PC-3 (cell line): ENCODE measurements at regions not wholly inside any gene's neighbourhood (a gene's known extent, or its start where the extent isn't known, plus 50 kb on each side); places are given as distances from the start of the nearest gene placed in this dataset.

Source experiments
- ATAC-seq: fragments of 200-7000 bp; cut with Tn5 transposase; 2 replicates; pipeline ENCODE4 v1.9.1; 2020; ENCODE audit warnings: mild to moderate bottlenecking, moderate library complexity
- BruUV-seq: library from RNA; stranded (reverse); fragments of 400-500 nt; replicated peaks from 2 replicates; lab custom pipeline; 2021; lab: Mats Ljungman, UMichigan
- CTCF ChIA-PET: fragments of 300-600 bp; sonication (Branson Sonifier 250); formaldehyde crosslinking; loops from one replicate; lab custom pipeline; 2022; ENCODE audit warnings: antibody characterized with exemption; lab: Charles Lee
- POLR2A ChIA-PET: fragments of 300-600 bp; sonication (Branson Sonifier 250); formaldehyde crosslinking; loops from one replicate; lab custom pipeline; 2022; ENCODE audit warnings: antibody characterized with exemption; ENCODE audit not compliant: unreplicated experiment; lab: Charles Lee
- DNase-seq: peaks from one replicate; pipeline ENCODE4 v3.0.0-alpha.2; 2015
- H2AFZ ChIP-seq: fragments of 300-600 bp; sonication (generic); 2 replicates; pipeline ENCODE4 v1.6.0; 2016; ENCODE audit warnings: antibody characterized with exemption, low read length
- H3F3A ChIP-seq: fragments of 300-600 bp; sonication (generic); one replicate; pipeline ENCODE4 v1.6.0; 2017; ENCODE audit warnings: antibody characterized with exemption, low read length, control low read depth, mild to moderate bottlenecking; ENCODE audit not compliant: unreplicated experiment
- H3K27ac ChIP-seq: fragments of 300-600 bp; sonication (generic); 2 replicates; pipeline ENCODE4 v1.5.1; 2016; ENCODE audit warnings: mild to moderate bottlenecking, low read length
- H3K27me3 ChIP-seq: fragments of 300-600 bp; sonication (generic); 2 replicates; pipeline ENCODE4 v1.6.1; 2016; ENCODE audit warnings: low read length, mixed read lengths
- H3K36me3 ChIP-seq: fragments of 300-600 bp; sonication (generic); 2 replicates; pipeline ENCODE4 v1.6.1; 2016; ENCODE audit warnings: low read depth, mixed run types, low read length, mixed read lengths
- H3K4me1 ChIP-seq: fragments of 300-600 bp; sonication (generic); 2 replicates; pipeline ENCODE4 v1.5.1; 2016; ENCODE audit warnings: low read length; ENCODE audit not compliant: insufficient read depth
- H3K4me2 ChIP-seq: fragments of 300-600 bp; sonication (generic); 2 replicates; pipeline ENCODE4 v1.6.0; 2016; ENCODE audit warnings: low read length
- H3K4me3 ChIP-seq: fragments of 300-600 bp; sonication (generic); 2 replicates; pipeline ENCODE4 v1.5.1; 2016; ENCODE audit warnings: mild to moderate bottlenecking, low read length, mixed read lengths
- H3K79me2 ChIP-seq: fragments of 300-600 bp; sonication (generic); 2 replicates; pipeline ENCODE4 v1.6.1; 2017; ENCODE audit warnings: low read length, mixed read lengths
- H3K9ac ChIP-seq: fragments of 300-600 bp; sonication (generic); 2 replicates; pipeline ENCODE4 v1.6.0; 2016; ENCODE audit warnings: mild to moderate bottlenecking, low read length
- H3K9me2 ChIP-seq: fragments of 300-600 bp; sonication (generic); replicated peaks from 2 replicates; pipeline ENCODE4 v1.6.1; 2016; ENCODE audit warnings: mixed run types, low read length, mixed read lengths
- H3K9me3 ChIP-seq: fragments of 300-600 bp; sonication (generic); 2 replicates; pipeline ENCODE4 v1.6.1; 2016; ENCODE audit warnings: low read length, mixed read lengths
- H4K20me1 ChIP-seq: fragments of 300-600 bp; sonication (generic); 2 replicates; pipeline ENCODE4 v1.6.1; 2016; ENCODE audit warnings: low read length, mixed read lengths
- CTCF ChIP-seq: fragments of 300-600 bp; sonication (generic); conservative IDR thresholded peaks from 2 replicates; pipeline ENCODE4 v1.5.1; 2017; ENCODE audit warnings: antibody characterized with exemption, low read depth, mild to moderate bottlenecking, low read length
- EZH2 ChIP-seq: fragments of 300-600 bp; sonication (generic); IDR thresholded peaks from one replicate; pipeline ENCODE4 v1.6.1; 2017; ENCODE audit warnings: antibody characterized with exemption, mild to moderate bottlenecking, low read length; ENCODE audit not compliant: unreplicated experiment
- EZH2phosphoT487 ChIP-seq: fragments of 300-600 bp; sonication (generic); IDR thresholded peaks from 2 replicates; pipeline ENCODE4 v1.6.1; 2018; ENCODE audit warnings: mild to moderate bottlenecking, antibody characterized with exemption, low read length, borderline replicate concordance
- intact Hi-C: fragments of 100-400 bp; cut with micrococcal nuclease; formaldehyde crosslinking; loops from 2 replicates; pipeline ENCODE4 v1.9.0; 2023

- BruUV-seq: no TSS peak
- Histone ChIP-seq H3K36me3 (no peaks in the 10 kb centered on the region), H2AFZ (no peak overlapping the region), H3K9me3 (no peaks in the 10 kb centered on the region), H3F3A (no peaks in the 10 kb centered on the region), H3K4me2 (no peak overlapping the region), H4K20me1 (no peaks in the 10 kb centered on the region), H3K27ac (no peak overlapping the region), H3K4me1 (no peaks in the 10 kb centered on the region), H3K9me2 (no peaks in the 10 kb centered on the region), H3K4me3 (no peak overlapping the region), H3K9ac (no peak overlapping the region), H3K79me2 (no peaks in the 10 kb centered on the region), H3K27me3 (peaks cover 47% of the 10 kb centered on the region)
- ATAC-seq (no peak), DNase-seq (peak; percentile 6)
- ChIA-PET POLR2A (interaction anchor here (0.6 kb wide), 1 partner anchor 1048 kb away, joined by 5 read pairs; no protein-coding TSS in a partner anchor), CTCF (no interaction called here)
- intact Hi-C loops: no loop called here
- no peak for TF ChIP-seq EZH2phosphoT487
- no peak for TF ChIP-seq EZH2
- no peak for TF ChIP-seq CTCF
Observed at GRCh38 chr5:152072091-152072490, 147.4 kb upstream of the GLRA1 start.

GRCh38 chr5:152070591-152070990, 145.9 kb upstream of the GLRA1 start:
- POLR2A ChIA-PET: no interaction called here
- DNase-seq: no peak
- Histone ChIP-seq H3K36me3 (no peaks in the 10 kb centered on the region), H3F3A (no peaks in the 10 kb centered on the region), H3K79me2 (no peaks in the 10 kb centered on the region), H3K4me3 (no peak overlapping the region), H3K9me2 (no peaks in the 10 kb centered on the region), H3K27ac (no peak overlapping the region), H2AFZ (no peak overlapping the region), H3K27me3 (peaks cover 54% of the 10 kb centered on the region), H3K9ac (no peak overlapping the region), H3K4me1 (no peaks in the 10 kb centered on the region), H3K4me2 (no peak overlapping the region), H4K20me1 (no peaks in the 10 kb centered on the region), H3K9me3 (no peaks in the 10 kb centered on the region)
- ATAC-seq: no peak
- intact Hi-C loops: no loop called here
- BruUV-seq: no TSS peak
- CTCF ChIA-PET: no interaction called here
- TF ChIP-seq CTCF: no peak
- TF ChIP-seq EZH2: no peak
- no peak for TF ChIP-seq EZH2phosphoT487

GRCh38 chr5:152066784-152067183, 142.1 kb upstream of the GLRA1 start:
- Histone ChIP-seq H3K9ac (no peak overlapping the region), H3K9me2 (no peaks in the 10 kb centered on the region), H3K27ac (no peak overlapping the region), H3K4me2 (no peak overlapping the region), H3K4me1 (no peaks in the 10 kb centered on the region), H3K79me2 (no peaks in the 10 kb centered on the region), H3K36me3 (no peaks in the 10 kb centered on the region), H2AFZ (no peak overlapping the region), H3F3A (no peaks in the 10 kb centered on the region), H4K20me1 (no peaks in the 10 kb centered on the region), H3K4me3 (no peak overlapping the region), H3K27me3 (peaks cover 35% of the 10 kb centered on the region), H3K9me3 (no peaks in the 10 kb centered on the region)
- BruUV-seq: no TSS peak
- ChIA-PET POLR2A (no interaction called here), CTCF (no interaction called here)
- ATAC-seq (no peak), DNase-seq (no peak)
- TF ChIP-seq EZH2 (no peak), CTCF (no peak), EZH2phosphoT487 (no peak)
- intact Hi-C loops: no loop called here
